SK-N-SH (cell line): ENCODE measurements at regions not wholly inside any gene's neighbourhood (a gene's known extent, or its start where the extent isn't known, plus 50 kb on each side); places are given as distances from the start of the nearest gene placed in this dataset.

ENCODE experiments used
- CTCF ChIA-PET: fragments of 300-600, 350-600 bp; formaldehyde crosslinking; extraction: SDS; loops from one replicate; lab custom pipeline; 2021; lab: Yijun Ruan, JAX
- POLR2A ChIA-PET: fragments of 350-600 bp; sonication (Branson Sonifier 250); formaldehyde crosslinking; extraction: SDS; loops from one replicate; lab custom pipeline; 2020; ENCODE audit warnings: antibody characterized with exemption, inconsistent platforms; lab: Yijun Ruan, JAX
- DNase-seq: peaks from one replicate; pipeline ENCODE4 v3.0.0; 2012
- H2AFZ ChIP-seq: fragments of 200-600 bp; sonication (generic); 2 replicates; pipeline ENCODE4 v1.8.1; 2016; ENCODE audit warnings: antibody characterized with exemption, mild to moderate bottlenecking, low read depth
- H3F3A ChIP-seq: fragments of 200-600 bp; sonication (generic); replicated peaks from 2 replicates; pipeline ENCODE3; 2016; ENCODE audit warnings: antibody characterized with exemption, mild to moderate bottlenecking; ENCODE audit not compliant: insufficient read depth
- H3K27ac ChIP-seq, 2 experiments: fragments of 200-500 bp in 1 of 2; fragments of 200-600 bp in 1 of 2; sonication (Bioruptor generic) in 1 of 2; sonication (generic), shearing (Covaris generic) in 1 of 2; 2 replicates each; pipeline versions ENCODE4 v1.5.1 to v1.6.1; 2014 to 2016; ENCODE audit warnings: low read depth in 2 of 2, inconsistent platforms in 1 of 2, low read length in 1 of 2, mild to moderate bottlenecking in 1 of 2, mixed read lengths in 1 of 2
- H3K27me3 ChIP-seq: fragments of 200-600 bp; sonication (generic), shearing (Covaris generic); 2 replicates; pipeline ENCODE4 v1.6.1; 2016; ENCODE audit warnings: mixed run types; ENCODE audit not compliant: insufficient read depth
- H3K36me3 ChIP-seq, 2 experiments: fragments of 200-500 bp in 1 of 2; fragments of 200-600 bp in 1 of 2; sonication (Bioruptor generic) in 1 of 2; sonication (generic) in 1 of 2; replicated peaks in 1 of 2; 2 replicates each; pipeline versions ENCODE3 to v1.5.1; 2014 to 2016; ENCODE audit warnings: low read length in 1 of 2, mild to moderate bottlenecking in 1 of 2; ENCODE audit not compliant: insufficient read depth in 2 of 2, control insufficient read depth in 1 of 2
- H3K4me1 ChIP-seq, 2 experiments: fragments of 200-500 bp in 1 of 2; fragments of 200-600 bp in 1 of 2; sonication (Bioruptor generic) in 1 of 2; sonication (generic), shearing (Covaris generic) in 1 of 2; 2 replicates each; pipeline versions ENCODE4 v1.5.1 to v1.6.1; 2014 to 2016; ENCODE audit warnings: low read depth in 1 of 2, low read length in 1 of 2, mixed run types in 1 of 2; ENCODE audit not compliant: insufficient read depth in 2 of 2, control insufficient read depth in 1 of 2
- H3K4me2 ChIP-seq: fragments of 200-600 bp; sonication (generic), shearing (Covaris generic); 2 replicates; pipeline ENCODE4 v1.6.1; 2017; ENCODE audit warnings: mixed run types
- H3K4me3 ChIP-seq, 2 experiments: fragments of 200-500 bp in 1 of 2; fragments of 200-600 bp in 1 of 2; sonication (Bioruptor generic) in 1 of 2; sonication (generic), shearing (Covaris generic) in 1 of 2; 2 replicates each; pipeline versions ENCODE4 v1.5.1 to v1.8.1; 2014 to 2016; ENCODE audit warnings: low read depth in 2 of 2, inconsistent platforms in 1 of 2, low read length in 1 of 2, mild to moderate bottlenecking in 1 of 2, mixed read lengths in 1 of 2, moderate library complexity in 1 of 2
- H3K79me2 ChIP-seq: fragments of 200-600 bp; sonication (generic); 2 replicates; pipeline ENCODE4 v1.8.1; 2017; ENCODE audit warnings: mild to moderate bottlenecking; ENCODE audit not compliant: insufficient read depth
- H3K9ac ChIP-seq: fragments of 200-600 bp; sonication (generic); 2 replicates; pipeline ENCODE4 v1.6.1; 2017; ENCODE audit warnings: mixed run types
- H3K9me2 ChIP-seq: fragments of 200-600 bp; sonication (generic); 2 replicates; pipeline ENCODE4 v1.6.1; 2017; ENCODE audit warnings: mixed run types
- H3K9me3 ChIP-seq: fragments of 200-600 bp; sonication (generic); 2 replicates; pipeline ENCODE4 v1.6.1; 2017; ENCODE audit warnings: mixed run types, mild to moderate bottlenecking, moderate library complexity
- H4K20me1 ChIP-seq: fragments of 200-600 bp; sonication (generic); 2 replicates; pipeline ENCODE4 v1.6.1; 2017; ENCODE audit warnings: mild to moderate bottlenecking, mixed run types; ENCODE audit not compliant: insufficient read depth
- CHD2 ChIP-seq: fragments of 150-350 bp; IDR thresholded peaks from 2 replicates; pipeline ENCODE4 v1.6.1; 2018; ENCODE audit warnings: low read length; ENCODE audit not compliant: partially characterized antibody
- ELF1 ChIP-seq: IDR thresholded peaks from 2 replicates; pipeline ENCODE4 v1.4.0; 2012
- EZH2phosphoT487 ChIP-seq: fragments of 200-600 bp; sonication (generic); IDR thresholded peaks from 2 replicates; pipeline ENCODE4 v1.6.1; 2017; ENCODE audit warnings: low read depth, mixed run types, mild to moderate bottlenecking, antibody characterized with exemption, moderate library complexity, borderline replicate concordance
- FOXJ3 ChIP-seq: sonication (generic); formaldehyde crosslinking; IDR thresholded peaks from 2 replicates; pipeline ENCODE4 v1.5.1; 2020; ENCODE audit warnings: mild to moderate bottlenecking, missing genetic modification reagents
- GABPA ChIP-seq: IDR thresholded peaks from 2 replicates; pipeline ENCODE4 v1.4.0; 2012; ENCODE audit warnings: low read depth, mild to moderate bottlenecking
- GATA2 ChIP-seq: sonication (generic); formaldehyde crosslinking; IDR thresholded peaks from 2 replicates; pipeline ENCODE4 v1.5.0; 2020; ENCODE audit warnings: mild to moderate bottlenecking, missing genetic modification reagents
- IRF3 ChIP-seq: fragments of 150-350 bp; IDR thresholded peaks from 2 replicates; pipeline ENCODE4 v1.6.1; 2016; ENCODE audit warnings: mild to moderate bottlenecking, low read depth, low read length
- JUND ChIP-seq: IDR thresholded peaks from 2 replicates; pipeline ENCODE4 v1.4.0; 2012
- MEF2A ChIP-seq: IDR thresholded peaks from 2 replicates; pipeline ENCODE4 v1.4.0; 2012; ENCODE audit warnings: low read depth, borderline replicate concordance
- NFIC ChIP-seq: IDR thresholded peaks from 2 replicates; pipeline ENCODE4 v1.4.0; 2012; ENCODE audit warnings: borderline replicate concordance
- REST ChIP-seq: IDR thresholded peaks from 2 replicates; pipeline ENCODE4 v1.6.1; 2012; ENCODE audit warnings: mild to moderate bottlenecking, low read depth, low read length, moderate library complexity
- RFX5 ChIP-seq: IDR thresholded peaks from 2 replicates; pipeline ENCODE4 v1.6.1; 2012; ENCODE audit warnings: mild to moderate bottlenecking, improper control_type of control experiment, low read length
- RXRA ChIP-seq: IDR thresholded peaks from 2 replicates; pipeline ENCODE4 v1.4.0; 2012; ENCODE audit warnings: low read depth, mild to moderate bottlenecking, borderline replicate concordance
- SIN3A ChIP-seq: IDR thresholded peaks from 2 replicates; pipeline ENCODE4 v1.6.1; 2012; ENCODE audit warnings: low read depth, mild to moderate bottlenecking, low read length, moderate library complexity, borderline replicate concordance
- SMC3 ChIP-seq: IDR thresholded peaks from 2 replicates; pipeline ENCODE4 v1.6.1; 2012; ENCODE audit warnings: low read depth, low read length, improper control_type of control experiment
- TAF1 ChIP-seq: IDR thresholded peaks from 2 replicates; pipeline ENCODE4 v1.6.1; 2012; ENCODE audit warnings: low read depth, mild to moderate bottlenecking, low read length, moderate library complexity, borderline replicate concordance
- USF1 ChIP-seq: IDR thresholded peaks from 2 replicates; pipeline ENCODE4 v1.4.0; 2012; ENCODE audit warnings: low read depth, borderline replicate concordance
- USF2 ChIP-seq: fragments of 150-350 bp; IDR thresholded peaks from 2 replicates; pipeline ENCODE4 v1.6.1; 2017; ENCODE audit warnings: antibody characterized with exemption, low read length, low read depth, borderline replicate concordance
- YY1 ChIP-seq: IDR thresholded peaks from 2 replicates; pipeline ENCODE4 v1.4.0; 2012; ENCODE audit warnings: low read depth, mild to moderate bottlenecking
- ZBTB33 ChIP-seq: IDR thresholded peaks from 2 replicates; pipeline ENCODE4 v1.4.0; 2012; ENCODE audit warnings: low read depth, borderline replicate concordance
- whole genome bisulfite sequencing: methylation state at CpG from one replicate; pipeline ENCODE4 v1.1.6; 2017; ENCODE audit warnings: low lambda C conversion rate; 5-methylcytosine and 5-hydroxymethylcytosine counted together

GRCh38 chr7:86448856-86449255 is 194.9 kb upstream of the GRM3 start:
- H3K9ac ChIP-seq: no peak overlapping the region
- no peak overlapping the region for H3K4me2 ChIP-seq
- no peak overlapping the region for H3K4me3 ChIP-seq
- ChIA-PET CTCF (interaction anchor here (0.7 to 5.2 kb wide), 5 partner anchors 21 to 559 kb away, joined by 3 to 28 read pairs (median 3); no protein-coding TSS in a partner anchor), POLR2A (no interaction called here)
- no peaks in the 10 kb centered on the region for H3F3A ChIP-seq
- H3K79me2 ChIP-seq: no peaks in the 10 kb centered on the region
- no peak for TF ChIP-seq RFX5
- TF ChIP-seq ZBTB33: no peak
- TF ChIP-seq FOXJ3 (CRISPR knock-in tag): no peak
- TF ChIP-seq CHD2: no peak
- no peak for TF ChIP-seq REST
- TF ChIP-seq EZH2phosphoT487: no peak
- no peak for TF ChIP-seq NFIC
- TF ChIP-seq IRF3: no peak
- TF ChIP-seq GABPA: no peak
- TF ChIP-seq MEF2A: no peak
- TF ChIP-seq USF1: no peak
- no peak for TF ChIP-seq SMC3
- no peak for TF ChIP-seq JUND
- no peak for TF ChIP-seq USF2
- no peak for TF ChIP-seq YY1
- TF ChIP-seq TAF1: no peak
- TF ChIP-seq SIN3A: no peak
- no peak for TF ChIP-seq GATA2
- no peak for TF ChIP-seq RXRA
- TF ChIP-seq ELF1: no peak
- DNase-seq: no peak
- H3K9me3 ChIP-seq: no peaks in the 10 kb centered on the region
- H3K27me3 ChIP-seq: no peaks in the 10 kb centered on the region
- no peaks in the 10 kb centered on the region for H3K9me2 ChIP-seq
- no peaks in the 10 kb centered on the region for H3K4me1 ChIP-seq
- no peaks in the 10 kb centered on the region for H3K36me3 ChIP-seq
- H2AFZ ChIP-seq: no peak overlapping the region
- no peak overlapping the region for H3K27ac ChIP-seq
- WGBS: 34% methylated on average over 3 of the region's 3 CpGs
- no peaks in the 10 kb centered on the region for H4K20me1 ChIP-seq
